Epidermal melanocyte (primary cell): ENCODE measurements at regions not wholly inside any gene's neighbourhood (a gene's known extent, or its start where the extent isn't known, plus 50 kb on each side); places are given as distances from the start of the nearest gene placed in this dataset.

ENCODE experiments used
- DNase-seq: peaks from one replicate; pipeline ENCODE4 v3.0.0; 2011; ENCODE audit warnings: low spot score; ENCODE audit not compliant: insufficient read length

- no peak for DNase-seq
Measured at GRCh38 chr6:1037430-1038202, 274.3 kb upstream of the FOXQ1 start.

GRCh38 chr6:1035401-1035800 lies 276.5 kb upstream of the FOXQ1 start:
- DNase-seq: no peak

GRCh38 chr6:1031720-1032119 lies 280.2 kb upstream of the FOXQ1 start:
- DNase-seq: no peak

- no peak for DNase-seq
Measured at GRCh38 chr6:1029141-1029540, 282.8 kb upstream of the FOXQ1 start.

GRCh38 chr6:1028723-1029122 lies 283.2 kb upstream of the FOXQ1 start:
- DNase-seq: no peak

- no peak for DNase-seq
Measured at GRCh38 chr6:1027795-1028569, 283.9 kb upstream of the FOXQ1 start.

GRCh38 chr6:1027109-1027794 lies 284.6 kb upstream of the FOXQ1 start:
- DNase-seq: no peak

- DNase-seq: no peak
Measured at GRCh38 chr6:1025821-1026220, 286.1 kb upstream of the FOXQ1 start.

GRCh38 chr6:1024587-1024986 lies 287.3 kb upstream of the FOXQ1 start:
- peak; percentile 69 for DNase-seq

- DNase-seq: no peak
Measured at GRCh38 chr6:1024161-1024560, 287.7 kb upstream of the FOXQ1 start.

GRCh38 chr6:1023229-1023628 lies 288.7 kb upstream of the FOXQ1 start:
- DNase-seq: no peak

- DNase-seq: no peak
Measured at GRCh38 chr6:1022719-1023118, 289.2 kb upstream of the FOXQ1 start.

- no peak for DNase-seq
Measured at GRCh38 chr6:1020837-1021236, 291.1 kb upstream of the FOXQ1 start.

GRCh38 chr6:1020133-1020532 lies 291.8 kb upstream of the FOXQ1 start:
- no peak for DNase-seq

GRCh38 chr6:1018041-1018440 lies 293.9 kb upstream of the FOXQ1 start:
- DNase-seq: no peak

- DNase-seq: no peak
Measured at GRCh38 chr6:1016329-1017302, 295.3 kb upstream of the FOXQ1 start.

- DNase-seq: no peak
Measured at GRCh38 chr6:1015825-1016224, 296.1 kb upstream of the FOXQ1 start.

- DNase-seq: no peak
Measured at GRCh38 chr6:1014431-1014807, 297.5 kb upstream of the FOXQ1 start.

GRCh38 chr6:1013656-1014430 lies 298.1 kb upstream of the FOXQ1 start:
- DNase-seq: no peak

GRCh38 chr6:1009103-1009502 lies 302.8 kb upstream of the FOXQ1 start:
- no peak for DNase-seq
